Endothelial cell of umbilical vein (primary cell): ENCODE measurements at regions not wholly inside any gene's neighbourhood (a gene's known extent, or its start where the extent isn't known, plus 50 kb on each side); places are given as distances from the start of the nearest gene placed in this dataset.

ENCODE experiments used
- BruUV-seq: library from RNA; stranded (reverse); fragments of 400-500 nt; replicated peaks from 2 replicates; lab custom pipeline; 2021; lab: Mats Ljungman, UMichigan
- CTCF ChIA-PET: fragments of 300-600, 350-600 bp; sonication (Branson Sonifier 250); formaldehyde crosslinking; loops from one replicate; lab custom pipeline; 2021; ENCODE audit warnings: antibody characterized with exemption, inconsistent platforms; lab: Charles Lee
- POLR2A ChIA-PET: fragments of 300-600, 350-600 bp; sonication (Branson Sonifier 250); formaldehyde crosslinking; loops from one replicate; lab custom pipeline; 2021; ENCODE audit warnings: antibody characterized with exemption, inconsistent platforms; lab: Charles Lee
- DNase-seq: peaks from one replicate; pipeline ENCODE4 v3.0.0-alpha.2; 2011; ENCODE audit warnings: low read depth, low spot score
- FAIRE-seq: peaks from 2 replicates; lab custom pipeline; 2011; peaks lifted over from hg19 to GRCh38; lab: Jason Lieb, UNC
- H2AFZ ChIP-seq: 2 replicates; pipeline ENCODE4 v1.6.0; 2012; ENCODE audit warnings: low read depth, low read length, control low read depth, inconsistent platforms
- H3K27ac ChIP-seq: 2 replicates; pipeline ENCODE4 v1.5.1; 2011; ENCODE audit warnings: low read depth, mild to moderate bottlenecking, control low read depth, low read length, moderate library complexity; ENCODE audit not compliant: insufficient read depth
- H3K27me3 ChIP-seq, 2 experiments: 2 replicates each; pipeline versions ENCODE4 v1.6.0 to v1.6.1; 2011; ENCODE audit warnings: low read length in 2 of 2, mixed read lengths in 1 of 2; ENCODE audit not compliant: control insufficient read depth in 2 of 2, insufficient read depth in 2 of 2
- H3K36me3 ChIP-seq, 2 experiments: 2 replicates in 1 of 2; 3 replicates in 1 of 2; pipeline ENCODE4 v1.5.1; 2011; ENCODE audit warnings: low read length in 2 of 2, mild to moderate bottlenecking in 1 of 2, moderate library complexity in 1 of 2; ENCODE audit not compliant: control insufficient read depth in 2 of 2, insufficient read depth in 2 of 2; ENCODE audit errors: extremely low read depth in 1 of 2
- H3K4me1 ChIP-seq: 3 replicates; pipeline ENCODE4 v1.5.1; 2011; ENCODE audit warnings: mild to moderate bottlenecking, low read length; ENCODE audit not compliant: control insufficient read depth, insufficient read depth; ENCODE audit errors: extremely low read depth
- H3K4me2 ChIP-seq: 2 replicates; pipeline ENCODE4 v1.6.1; 2011; ENCODE audit warnings: low read length, control low read depth, mixed read lengths; ENCODE audit not compliant: insufficient read depth
- H3K4me3 ChIP-seq, 3 experiments: fragments of 200-600 bp in 1 of 3; sonication (generic), shearing (Covaris generic) in 1 of 3; replicated peaks in 1 of 3; 2 replicates each; pipeline ENCODE4 v1.5.1; 2011 to 2016; ENCODE audit warnings: control low read depth in 3 of 3, low read length in 3 of 3, mild to moderate bottlenecking in 2 of 3, inconsistent platforms in 1 of 3, low read depth in 1 of 3, moderate library complexity in 1 of 3; ENCODE audit not compliant: insufficient read depth in 1 of 3
- H3K79me2 ChIP-seq: 2 replicates; pipeline ENCODE4 v1.6.0; 2012; ENCODE audit warnings: low read length, inconsistent platforms; ENCODE audit not compliant: control insufficient read depth, insufficient read depth
- H3K9ac ChIP-seq: replicated peaks from 2 replicates; pipeline ENCODE3; 2011; ENCODE audit warnings: low read length, control low read depth; ENCODE audit not compliant: insufficient read depth; ENCODE audit errors: extremely low read depth
- H3K9me1 ChIP-seq: replicated peaks from 3 replicates; pipeline ENCODE4 v1.6.0; 2011; ENCODE audit warnings: mild to moderate bottlenecking, low read length; ENCODE audit not compliant: control insufficient read depth, insufficient read depth; ENCODE audit errors: extremely low read depth
- H3K9me3 ChIP-seq: replicated peaks from 2 replicates; pipeline ENCODE4 v1.5.1; 2012; ENCODE audit warnings: low read length, inconsistent platforms; ENCODE audit not compliant: control insufficient read depth, insufficient read depth
- H4K20me1 ChIP-seq: replicated peaks from 2 replicates; pipeline ENCODE3; 2011; ENCODE audit warnings: mild to moderate bottlenecking, low read length; ENCODE audit not compliant: control insufficient read depth, insufficient read depth; ENCODE audit errors: extremely low read depth
- EZH2 ChIP-seq: IDR thresholded peaks from 2 replicates; pipeline ENCODE4 v1.6.1; 2012; ENCODE audit warnings: borderline replicate concordance, low read depth, mild to moderate bottlenecking, moderate library complexity, low read length, inconsistent platforms; ENCODE audit not compliant: severe bottlenecking
- FOS ChIP-seq: IDR thresholded peaks from 2 replicates; pipeline ENCODE4 v1.6.1; 2011; ENCODE audit warnings: mild to moderate bottlenecking, low read length, moderate library complexity, borderline replicate concordance; ENCODE audit not compliant: insufficient read depth
- GATA2 ChIP-seq: IDR thresholded peaks from 2 replicates; pipeline ENCODE4 v1.7.0; 2011; ENCODE audit warnings: low read depth, mild to moderate bottlenecking, moderate library complexity, mixed read lengths, low read length; ENCODE audit not compliant: insufficient read length, insufficient read depth
- JUN ChIP-seq: IDR thresholded peaks from 2 replicates; pipeline ENCODE4 v1.6.1; 2011; ENCODE audit warnings: borderline replicate concordance, low read depth; ENCODE audit not compliant: insufficient read length, insufficient read depth
- MAX ChIP-seq: IDR thresholded peaks from 2 replicates; pipeline ENCODE4 v1.6.1; 2011; ENCODE audit not compliant: insufficient read depth, insufficient read length
- MYC ChIP-seq: IDR thresholded peaks from one replicate; pipeline ENCODE4 v1.6.1; 2011; ENCODE audit warnings: mild to moderate bottlenecking, low read depth, low read length
- POLR2A ChIP-seq: IDR thresholded peaks from 2 replicates; pipeline ENCODE4 v1.6.1; 2012; ENCODE audit warnings: low read depth, mild to moderate bottlenecking, control low read depth, low read length
- POLR2AphosphoS5 ChIP-seq: IDR thresholded peaks from 2 replicates; pipeline ENCODE4 v1.6.1; 2012; ENCODE audit warnings: low read depth, mild to moderate bottlenecking, control low read depth, low read length, moderate library complexity; ENCODE audit not compliant: insufficient read depth
- dilution Hi-C: fragments of 300-500 bp; cut with MboI; formaldehyde crosslinking; loops from one replicate; pipeline ENCODE4 v1.15.0; 2019; ENCODE audit warnings: low sequenced_read_pairs; ENCODE audit not compliant: extremely low pct_ligation_motif_present
- intact Hi-C: fragments of 100-400 bp; cut with micrococcal nuclease; formaldehyde crosslinking; loops from one replicate; pipeline ENCODE4 v1.10.0; 2022
- TF ChIP-seq, protein P1 (sequence below), 2 donors: IDR thresholded peaks; 1 replicate in 1 of 2; 2 replicates in 1 of 2; pipeline ENCODE4 v1.5.1; 2011; ENCODE audit warnings: low read length in 2 of 2, mild to moderate bottlenecking in 2 of 2, moderate library complexity in 2 of 2, control low read depth in 1 of 2, inconsistent platforms in 1 of 2, low read depth in 1 of 2; ENCODE audit not compliant: insufficient read depth in 1 of 2; ENCODE audit errors: extremely low read depth in 1 of 2

- no peak overlapping the region for H3K27ac ChIP-seq
- TF ChIP-seq GATA2: no peak
- no peak for TF ChIP-seq MYC
- no peak for TF ChIP-seq POLR2AphosphoS5
- TF ChIP-seq, protein P1, sequence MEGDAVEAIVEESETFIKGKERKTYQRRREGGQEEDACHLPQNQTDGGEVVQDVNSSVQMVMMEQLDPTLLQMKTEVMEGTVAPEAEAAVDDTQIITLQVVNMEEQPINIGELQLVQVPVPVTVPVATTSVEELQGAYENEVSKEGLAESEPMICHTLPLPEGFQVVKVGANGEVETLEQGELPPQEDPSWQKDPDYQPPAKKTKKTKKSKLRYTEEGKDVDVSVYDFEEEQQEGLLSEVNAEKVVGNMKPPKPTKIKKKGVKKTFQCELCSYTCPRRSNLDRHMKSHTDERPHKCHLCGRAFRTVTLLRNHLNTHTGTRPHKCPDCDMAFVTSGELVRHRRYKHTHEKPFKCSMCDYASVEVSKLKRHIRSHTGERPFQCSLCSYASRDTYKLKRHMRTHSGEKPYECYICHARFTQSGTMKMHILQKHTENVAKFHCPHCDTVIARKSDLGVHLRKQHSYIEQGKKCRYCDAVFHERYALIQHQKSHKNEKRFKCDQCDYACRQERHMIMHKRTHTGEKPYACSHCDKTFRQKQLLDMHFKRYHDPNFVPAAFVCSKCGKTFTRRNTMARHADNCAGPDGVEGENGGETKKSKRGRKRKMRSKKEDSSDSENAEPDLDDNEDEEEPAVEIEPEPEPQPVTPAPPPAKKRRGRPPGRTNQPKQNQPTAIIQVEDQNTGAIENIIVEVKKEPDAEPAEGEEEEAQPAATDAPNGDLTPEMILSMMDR (IDR thresholded peaks at IDR 0.05; ENCODE audit: extremely low read depth in 1 of 2, insufficient read depth in 1 of 2, low read depth in 1 of 2, low read length in 2 of 2): no peak
- TF ChIP-seq FOS: no peak
- no peak for TF ChIP-seq POLR2A
- no peak for TF ChIP-seq JUN
- TF ChIP-seq MAX: no peak
- TF ChIP-seq EZH2: no peak
- no peaks in the 10 kb centered on the region for H3K9me1 ChIP-seq
- no peak overlapping the region for H3K9ac ChIP-seq
- no peaks in the 10 kb centered on the region for H3K36me3 ChIP-seq
- ChIA-PET CTCF (no interaction called here), POLR2A (no interaction called here)
- no TSS peak for BruUV-seq
- no peak overlapping the region for H3K4me2 ChIP-seq
- no peak overlapping the region for H2AFZ ChIP-seq
- intact Hi-C loops (no loop called here), dilution Hi-C loops (no loop called here)
- H3K4me3 ChIP-seq: no peak overlapping the region
- no peaks in the 10 kb centered on the region for H3K79me2 ChIP-seq
- H4K20me1 ChIP-seq: no peaks in the 10 kb centered on the region
- H3K4me1 ChIP-seq: no peaks in the 10 kb centered on the region
- no peak for FAIRE-seq
- no peaks in the 10 kb centered on the region for H3K27me3 ChIP-seq
- H3K9me3 ChIP-seq: no peaks in the 10 kb centered on the region
- no peak for DNase-seq
Observed at GRCh38 chr2:120653046-120653445, 82.6 kb upstream of the GLI2 start.
